Astrocyte of the cerebellum (primary cell): ENCODE measurements at regions not wholly inside any gene's neighbourhood (a gene's known extent, or its start where the extent isn't known, plus 50 kb on each side); places are given as distances from the start of the nearest gene placed in this dataset.

ENCODE experiments used
- DNase-seq: peaks from one replicate; pipeline ENCODE4 v3.0.0-alpha.2; 2011; ENCODE audit warnings: low read depth
- H3K4me3 ChIP-seq: 2 replicates; pipeline ENCODE4 v1.5.1; 2011; ENCODE audit warnings: mild to moderate bottlenecking, low read depth, low read length, moderate library complexity
- in situ Hi-C: cut with HindIII; loops from 2 replicates; pipeline ENCODE4 v1.10.0; 2017; ENCODE audit warnings: low sequenced_read_pairs
- TF ChIP-seq, protein P1 (sequence below): IDR thresholded peaks from 2 replicates; pipeline ENCODE4 v1.5.1; 2012; ENCODE audit warnings: low read length, low read depth, moderate library complexity, mild to moderate bottlenecking; ENCODE audit errors: missing control alignments

DNA sequence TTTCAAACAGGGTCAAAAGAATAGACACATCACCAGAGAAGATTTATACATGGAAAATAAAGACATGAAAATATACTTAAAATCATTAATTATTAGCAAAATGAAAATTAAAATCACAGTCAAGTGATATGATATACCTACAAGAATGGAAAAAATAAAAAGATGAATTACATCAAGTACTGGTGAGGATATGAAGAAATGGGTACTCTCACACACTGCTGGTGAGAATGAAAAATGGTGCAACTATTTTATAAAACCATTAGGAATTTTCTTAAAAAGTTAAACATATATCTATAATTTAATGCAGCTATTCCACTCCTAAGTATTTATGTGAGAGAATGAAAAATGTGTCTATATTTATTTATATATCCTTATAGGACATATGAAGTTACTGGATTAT lies 136.3 kb upstream of the GRIK2 start:
- TF ChIP-seq, protein P1, sequence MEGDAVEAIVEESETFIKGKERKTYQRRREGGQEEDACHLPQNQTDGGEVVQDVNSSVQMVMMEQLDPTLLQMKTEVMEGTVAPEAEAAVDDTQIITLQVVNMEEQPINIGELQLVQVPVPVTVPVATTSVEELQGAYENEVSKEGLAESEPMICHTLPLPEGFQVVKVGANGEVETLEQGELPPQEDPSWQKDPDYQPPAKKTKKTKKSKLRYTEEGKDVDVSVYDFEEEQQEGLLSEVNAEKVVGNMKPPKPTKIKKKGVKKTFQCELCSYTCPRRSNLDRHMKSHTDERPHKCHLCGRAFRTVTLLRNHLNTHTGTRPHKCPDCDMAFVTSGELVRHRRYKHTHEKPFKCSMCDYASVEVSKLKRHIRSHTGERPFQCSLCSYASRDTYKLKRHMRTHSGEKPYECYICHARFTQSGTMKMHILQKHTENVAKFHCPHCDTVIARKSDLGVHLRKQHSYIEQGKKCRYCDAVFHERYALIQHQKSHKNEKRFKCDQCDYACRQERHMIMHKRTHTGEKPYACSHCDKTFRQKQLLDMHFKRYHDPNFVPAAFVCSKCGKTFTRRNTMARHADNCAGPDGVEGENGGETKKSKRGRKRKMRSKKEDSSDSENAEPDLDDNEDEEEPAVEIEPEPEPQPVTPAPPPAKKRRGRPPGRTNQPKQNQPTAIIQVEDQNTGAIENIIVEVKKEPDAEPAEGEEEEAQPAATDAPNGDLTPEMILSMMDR, result no peak

DNA sequence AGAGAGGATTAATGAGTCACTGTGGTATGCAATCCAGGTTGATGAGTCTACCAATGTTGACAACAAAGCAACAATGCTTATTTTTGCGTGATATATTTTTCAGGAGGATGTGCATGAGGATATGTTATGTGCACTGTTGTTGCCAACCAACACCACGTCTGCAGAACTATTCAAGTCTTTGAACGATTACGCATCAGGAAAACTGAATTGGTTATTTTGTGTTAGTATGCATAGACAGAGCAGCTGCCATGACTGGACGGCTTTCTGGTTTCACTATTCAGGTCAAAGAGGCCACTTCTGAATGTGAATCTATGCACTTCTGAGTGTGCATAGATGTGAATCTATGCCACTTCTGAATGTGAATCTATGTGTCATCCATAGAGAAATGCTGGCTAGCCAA lies 134.0 kb upstream of the GRIK2 start:
- TF ChIP-seq, protein P1, result no peak
- no peak for DNase-seq
- no peak overlapping the region for H3K4me3 ChIP-seq
- in situ Hi-C loops, result no loop called here

More for the DNA sequence above, 136.3 kb upstream of the GRIK2 start:
- in situ Hi-C loops, result no loop called here
- no peak for DNase-seq
- no peak overlapping the region for H3K4me3 ChIP-seq

DNA sequence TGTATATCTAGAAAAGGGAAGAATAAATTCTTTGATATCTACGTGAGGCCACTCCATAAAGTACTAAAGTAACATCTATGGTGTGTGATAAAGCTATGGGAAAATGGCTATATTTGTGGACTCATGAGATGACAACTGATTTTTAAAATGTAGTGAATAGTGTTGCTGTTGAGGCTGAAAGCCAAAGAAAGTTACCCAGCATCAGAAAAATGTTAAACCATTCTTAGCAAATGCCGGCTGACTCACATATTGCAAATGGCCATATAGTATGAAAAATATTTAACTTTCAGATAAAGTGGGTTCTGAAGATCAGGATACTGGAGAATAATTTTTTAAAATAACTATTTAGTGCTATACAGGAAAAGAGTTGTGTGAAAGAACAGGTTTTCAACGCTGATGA lies 129.9 kb upstream of the GRIK2 start:
- in situ Hi-C loops, result no loop called here
- no peak overlapping the region for H3K4me3 ChIP-seq
- no peak for DNase-seq
- TF ChIP-seq, protein P1, result no peak

DNA sequence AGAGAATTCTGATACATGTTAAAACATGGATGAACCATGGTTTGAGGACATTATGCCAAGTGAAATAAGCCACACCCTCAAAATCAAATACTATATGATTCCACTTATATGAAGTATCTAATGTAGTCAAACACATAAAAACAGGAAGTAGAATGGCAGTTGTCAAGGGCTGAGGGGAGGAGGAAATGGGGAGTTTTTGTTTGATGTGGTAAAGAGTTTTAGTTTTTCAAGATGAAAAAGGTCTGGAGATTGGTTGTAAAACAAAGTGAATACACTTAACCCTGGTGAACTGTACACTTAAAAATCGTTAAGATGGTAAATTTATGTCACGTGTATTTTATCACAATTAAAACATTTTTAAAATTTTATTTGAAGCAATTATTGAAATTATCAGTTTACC lies 127.4 kb upstream of the GRIK2 start:
- TF ChIP-seq, protein P1, result no peak
- no peak for DNase-seq
- in situ Hi-C loops, result no loop called here
- no peak overlapping the region for H3K4me3 ChIP-seq

DNA sequence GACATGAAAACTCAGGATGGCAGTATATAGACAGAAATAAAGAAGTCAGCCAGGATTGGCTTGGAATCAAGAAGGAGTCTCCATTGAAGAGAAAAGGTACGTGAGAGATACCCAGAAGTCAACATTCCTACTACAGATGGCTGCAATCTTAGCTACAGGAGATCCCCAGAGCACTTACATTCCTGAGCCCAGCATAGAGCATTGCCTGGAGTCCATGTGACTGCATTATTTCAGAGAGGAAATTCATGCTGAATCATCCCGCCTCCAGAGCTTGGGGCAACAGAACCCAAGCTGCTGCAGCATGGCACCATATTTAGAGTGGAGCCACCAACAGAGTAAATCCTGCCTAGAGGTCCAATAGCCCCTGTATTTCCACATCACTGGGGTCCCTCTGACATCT lies 125.0 kb upstream of the GRIK2 start:
- TF ChIP-seq, protein P1, result no peak

DNA sequence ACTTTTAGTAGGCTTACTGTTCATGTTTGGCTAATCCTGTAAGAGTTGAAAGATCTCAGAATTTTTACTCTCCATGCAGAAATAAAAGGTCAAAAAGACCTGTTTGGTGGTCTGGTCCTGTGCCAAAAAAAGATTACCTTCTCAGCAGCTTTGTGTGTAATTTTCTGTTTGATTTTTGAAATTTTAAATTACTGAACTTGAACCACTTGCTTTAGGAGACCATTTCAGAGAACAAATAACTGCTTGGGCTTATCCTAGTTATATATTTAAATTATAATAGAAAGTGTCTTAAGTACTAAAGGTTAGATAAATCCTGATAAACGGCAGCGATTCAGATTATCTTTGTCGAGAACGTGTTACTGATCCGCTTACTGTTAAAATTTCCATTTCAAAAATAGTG lies 118.3 kb upstream of the GRIK2 start:
- DNase-seq, result no peak
- H3K4me3 ChIP-seq, result no peak overlapping the region
- in situ Hi-C loops, result no loop called here
- TF ChIP-seq, protein P1, result no peak

More for the DNA sequence above, 125.0 kb upstream of the GRIK2 start:
- H3K4me3 ChIP-seq, result no peak overlapping the region
- DNase-seq, result no peak
- in situ Hi-C loops, result no loop called here

DNA sequence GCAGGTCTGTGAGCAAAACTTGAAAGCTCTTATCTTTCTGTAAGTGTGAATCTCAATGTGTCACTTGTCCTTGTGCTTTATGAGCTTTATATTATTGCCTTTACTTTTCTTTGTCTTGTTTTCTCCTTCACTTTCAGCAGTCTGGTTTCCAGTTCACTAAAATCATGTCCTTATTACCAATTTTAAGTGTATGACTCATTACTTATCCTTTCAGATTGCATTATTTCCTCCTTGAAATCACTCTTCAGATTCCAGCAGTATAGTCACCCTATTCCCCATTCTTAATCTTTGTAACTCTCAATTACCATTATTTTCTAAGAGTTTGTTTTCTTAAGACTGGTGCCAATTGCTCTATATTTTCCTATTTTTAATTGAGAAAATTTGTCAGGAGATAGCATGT lies 117.4 kb upstream of the GRIK2 start:
- in situ Hi-C loops, result no loop called here

More for the DNA sequence above, 117.4 kb upstream of the GRIK2 start:
- no peak for DNase-seq
- H3K4me3 ChIP-seq, result no peak overlapping the region
- TF ChIP-seq, protein P1, result no peak
